Uterus (tissue), 3 donors: ENCODE measurements at regions not wholly inside any gene's neighbourhood (a gene's known extent, or its start where the extent isn't known, plus 50 kb on each side); places are given as distances from the start of the nearest gene placed in this dataset.

Experiments used
- DNase-seq, 2 donors: peaks; one replicate each; pipeline ENCODE4 v3.0.0-alpha.2; 2019 to 2020
- H3K27ac ChIP-seq, 2 donors: fragments of 200-600 bp; sonication (generic); 1 replicate in 1 of 2; 2 replicates in 1 of 2; pipeline ENCODE4 v1.5.1; 2016 to 2018
- H3K27me3 ChIP-seq, 2 donors: fragments of 200-600 bp; sonication (generic); one replicate each; pipeline ENCODE4 v1.5.1; 2018 to 2019; ENCODE audit warnings: control low read depth in 1 of 2
- H3K36me3 ChIP-seq, 2 donors: fragments of 200-600 bp; sonication (generic); one replicate each; pipeline ENCODE4 v1.5.1; 2019; ENCODE audit warnings: control low read depth in 1 of 2
- H3K4me1 ChIP-seq, 2 donors: fragments of 200-600 bp; sonication (generic); one replicate each; pipeline ENCODE4 v1.5.1; 2018 to 2019; ENCODE audit warnings: control low read depth in 1 of 2
- H3K4me3 ChIP-seq, 2 donors: fragments of 200-600 bp; sonication (generic); 1 replicate in 1 of 2; 2 replicates in 1 of 2; pipeline ENCODE4 v1.5.1; 2018 to 2019; ENCODE audit warnings: mild to moderate bottlenecking in 1 of 2
- H3K9me3 ChIP-seq, 2 donors: fragments of 200-600 bp; sonication (generic); one replicate each; pipeline ENCODE4 v1.5.1; 2019; ENCODE audit warnings: control low read depth in 1 of 2
- CTCF ChIP-seq, 4 experiments: fragments of 200-600 bp in 2 of 4; fragments of 450-650 bp in 2 of 4; sonication (generic) in 2 of 4; IDR thresholded peaks; one replicate each; pipeline ENCODE4 v1.5.1; 2016 to 2019; ENCODE audit warnings: antibody characterized with exemption in 4 of 4, mild to moderate bottlenecking in 2 of 4, moderate library complexity in 1 of 4
- POLR2A ChIP-seq, 2 donors: fragments of 450-650 bp; IDR thresholded peaks; one replicate each; pipeline ENCODE4 v1.6.1; 2016; ENCODE audit warnings: antibody characterized with exemption in 2 of 2, mild to moderate bottlenecking in 1 of 2, moderate library complexity in 1 of 2
- intact Hi-C: fragments of 100-400 bp; cut with DNase I; formaldehyde crosslinking; loops from one replicate; pipeline ENCODE4 v1.15.1; 2023; ENCODE audit warnings: low total_unique reads
- donor health status: DM: yes; HTN: yes; CAD: no.

GRCh38 chr3:148535001-148535400 is 162.7 kb upstream of the AGTR1 start:
- intact Hi-C loops: no loop called here
- TF ChIP-seq CTCF (IDR thresholded peaks at IDR 0.05): no peak
- no peak for TF ChIP-seq POLR2A (IDR thresholded peaks at IDR 0.05)
- no peak overlapping the region for H3K27ac ChIP-seq
- no peaks in the 10 kb centered on the region for H3K4me1 ChIP-seq
- no peaks in the 10 kb centered on the region for H3K9me3 ChIP-seq
- no peaks in the 10 kb centered on the region for H3K36me3 ChIP-seq
- no peak overlapping the region for H3K4me3 ChIP-seq
- DNase-seq: no peak
- H3K27me3 ChIP-seq: no peaks in the 10 kb centered on the region

- Histone ChIP-seq H3K36me3 (no peaks in the 10 kb centered on the region), H3K4me1 (no peaks in the 10 kb centered on the region), H3K27ac (no peak overlapping the region), H3K27me3 (no peaks in the 10 kb centered on the region), H3K4me3 (no peak overlapping the region), H3K9me3 (no peaks in the 10 kb centered on the region)
- no peak for DNase-seq
- intact Hi-C loops: no loop called here
- no peak for TF ChIP-seq CTCF (IDR thresholded peaks at IDR 0.05)
- no peak for TF ChIP-seq POLR2A (IDR thresholded peaks at IDR 0.05)
These were observed 157.4 kb upstream of the AGTR1 start for GRCh38 chr3:148540266-148540665.

GRCh38 chr3:148540851-148541250 is 156.9 kb upstream of the AGTR1 start:
- no peaks in the 10 kb centered on the region for H3K9me3 ChIP-seq
- intact Hi-C loops: no loop called here
- no peaks in the 10 kb centered on the region for H3K27me3 ChIP-seq
- TF ChIP-seq CTCF (IDR thresholded peaks at IDR 0.05) (no peak), POLR2A (IDR thresholded peaks at IDR 0.05) (no peak)
- no peaks in the 10 kb centered on the region for H3K36me3 ChIP-seq
- DNase-seq: no peak
- H3K4me1 ChIP-seq: no peaks in the 10 kb centered on the region
- no peak overlapping the region for H3K27ac ChIP-seq
- H3K4me3 ChIP-seq: no peak overlapping the region

- no peaks in the 10 kb centered on the region for H3K27me3 ChIP-seq
- H3K4me3 ChIP-seq: no peak overlapping the region
- no peaks in the 10 kb centered on the region for H3K9me3 ChIP-seq
- TF ChIP-seq CTCF (IDR thresholded peaks at IDR 0.05): no peak
- no peak for TF ChIP-seq POLR2A (IDR thresholded peaks at IDR 0.05)
- DNase-seq: no peak
- no peaks in the 10 kb centered on the region for H3K36me3 ChIP-seq
- no peaks in the 10 kb centered on the region for H3K4me1 ChIP-seq
- H3K27ac ChIP-seq: no peak overlapping the region
- intact Hi-C loops: no loop called here
These were observed 150.7 kb upstream of the AGTR1 start for GRCh38 chr3:148546959-148547358.

- intact Hi-C loops: no loop called here
- no peaks in the 10 kb centered on the region for H3K9me3 ChIP-seq
- H3K36me3 ChIP-seq: no peaks in the 10 kb centered on the region
- DNase-seq: no peak
- no peak overlapping the region for H3K27ac ChIP-seq
- H3K4me1 ChIP-seq: no peaks in the 10 kb centered on the region
- H3K27me3 ChIP-seq: no peaks in the 10 kb centered on the region
- no peak overlapping the region for H3K4me3 ChIP-seq
- TF ChIP-seq POLR2A (IDR thresholded peaks at IDR 0.05): no peak
- TF ChIP-seq CTCF (IDR thresholded peaks at IDR 0.05): no peak
These were observed 145.9 kb upstream of the AGTR1 start for GRCh38 chr3:148551767-148552260.
